Neuronal stem cell (in vitro differentiated cells): ENCODE measurements at regions not wholly inside any gene's neighbourhood (a gene's known extent, or its start where the extent isn't known, plus 50 kb on each side); places are given as distances from the start of the nearest gene placed in this dataset.
"Not testable (repeated sequence)": the region's sequence is repeated elsewhere in the genome, so short reads cannot be mapped to it uniquely, and the experiment has no call there.

Experiments used
- DNase-seq: peaks from one replicate; pipeline ENCODE4 v3.0.0-alpha.2; 2013; ENCODE audit warnings: low spot score
- H2AFZ ChIP-seq: one replicate; pipeline ENCODE4 v1.6.1; 2013; ENCODE audit warnings: mild to moderate bottlenecking, low read length, inconsistent platforms
- H2AK5ac ChIP-seq: 2 replicates; pipeline ENCODE4 v1.6.1; 2013; ENCODE audit warnings: low read depth, mild to moderate bottlenecking, inconsistent platforms, low read length, moderate library complexity, mixed read lengths
- H2BK120ac ChIP-seq: 2 replicates; pipeline ENCODE4 v1.6.1; 2013; ENCODE audit warnings: low read depth, mild to moderate bottlenecking, inconsistent platforms, low read length, moderate library complexity, mixed read lengths
- H2BK12ac ChIP-seq: one replicate; pipeline ENCODE4 v1.6.1; 2013; ENCODE audit warnings: low read length, inconsistent platforms
- H2BK15ac ChIP-seq: 2 replicates; pipeline ENCODE4 v1.6.1; 2013; ENCODE audit warnings: mild to moderate bottlenecking, low read length, inconsistent platforms, mixed read lengths
- H2BK5ac ChIP-seq: one replicate; pipeline ENCODE4 v1.6.1; 2013; ENCODE audit warnings: inconsistent platforms, mild to moderate bottlenecking, low read length, moderate library complexity
- H3K14ac ChIP-seq: one replicate; pipeline ENCODE4 v1.6.1; 2013; ENCODE audit warnings: low read length, inconsistent platforms
- H3K18ac ChIP-seq: 2 replicates; pipeline ENCODE4 v1.6.1; 2013; ENCODE audit warnings: low read length, inconsistent platforms
- H3K23ac ChIP-seq: 2 replicates; pipeline ENCODE4 v1.6.1; 2013; ENCODE audit warnings: low read depth, mild to moderate bottlenecking, mixed read lengths, low read length, inconsistent platforms; ENCODE audit not compliant: poor library complexity
- H3K27ac ChIP-seq: replicated peaks from 3 replicates; pipeline ENCODE4 v1.5.1; 2013; ENCODE audit warnings: low read length, inconsistent platforms
- H3K27me3 ChIP-seq, 3 experiments: 2 replicates each; pipeline ENCODE4 v1.6.1; 2013; ENCODE audit warnings: low read length in 3 of 3, mild to moderate bottlenecking in 2 of 3, inconsistent platforms in 1 of 3, low read depth in 1 of 3, mixed read lengths in 1 of 3, moderate library complexity in 1 of 3; ENCODE audit not compliant: control insufficient read depth in 3 of 3, insufficient read depth in 3 of 3
- H3K36me3 ChIP-seq, 2 donors: replicated peaks in 1 of 2; 2 replicates each; pipeline ENCODE4 v1.6.1; 2013; ENCODE audit warnings: low read length in 2 of 2; ENCODE audit not compliant: control insufficient read depth in 2 of 2, insufficient read depth in 2 of 2
- H3K4ac ChIP-seq: 2 replicates; pipeline ENCODE4 v1.6.1; 2013; ENCODE audit warnings: inconsistent platforms, mild to moderate bottlenecking, low read length, moderate library complexity
- H3K4me1 ChIP-seq, 2 donors: 1 replicate in 1 of 2; 2 replicates in 1 of 2; pipeline ENCODE4 v1.6.1; 2013; ENCODE audit warnings: low read length in 2 of 2, low read depth in 1 of 2; ENCODE audit not compliant: control insufficient read depth in 2 of 2, insufficient read depth in 1 of 2
- H3K4me2 ChIP-seq: one replicate; pipeline ENCODE4 v1.6.1; 2013; ENCODE audit warnings: mild to moderate bottlenecking, low read length, inconsistent platforms; ENCODE audit not compliant: insufficient read depth, poor library complexity, severe bottlenecking
- H3K4me3 ChIP-seq, 2 donors: 2 replicates each; pipeline ENCODE4 v1.5.1; 2013; ENCODE audit warnings: low read length in 2 of 2, mild to moderate bottlenecking in 2 of 2, inconsistent platforms in 1 of 2, moderate library complexity in 1 of 2
- H3K79me1 ChIP-seq: one replicate; pipeline ENCODE4 v1.6.1; 2013; ENCODE audit warnings: low read depth, mild to moderate bottlenecking, inconsistent platforms, low read length, moderate library complexity
- H3K9ac ChIP-seq: one replicate; pipeline ENCODE4 v1.6.1; 2013; ENCODE audit warnings: mild to moderate bottlenecking, low read depth, low read length, inconsistent platforms; ENCODE audit not compliant: poor library complexity
- H3K9me3 ChIP-seq, 2 donors: replicated peaks in 1 of 2; 2 replicates each; pipeline versions ENCODE3 to v1.6.1; 2013; ENCODE audit warnings: low read length in 2 of 2, mild to moderate bottlenecking in 2 of 2, inconsistent platforms in 1 of 2, low read depth in 1 of 2, mixed read lengths in 1 of 2, moderate library complexity in 1 of 2; ENCODE audit not compliant: control insufficient read depth in 2 of 2, insufficient read depth in 1 of 2
- H4K8ac ChIP-seq: one replicate; pipeline ENCODE4 v1.6.1; 2013; ENCODE audit warnings: low read depth, mild to moderate bottlenecking, inconsistent platforms, low read length, moderate library complexity
- H4K91ac ChIP-seq: one replicate; pipeline ENCODE4 v1.6.1; 2013; ENCODE audit warnings: low read length, low read depth, mild to moderate bottlenecking, inconsistent platforms; ENCODE audit not compliant: poor library complexity
- WGBS, 2 donors: extraction: QIAGEN DNeasy Blood & Tissue Kit; methylation state at CpG; one replicate each; pipeline ENCODE4 v1.1.7; 2013; ENCODE audit warnings: missing lambda C conversion rate in 2 of 2, mixed read lengths in 1 of 2; ENCODE audit not compliant: insufficient read length in 2 of 2, insufficient replicate concordance in 1 of 2; ENCODE audit errors: extremely low coverage in 2 of 2; 5-methylcytosine and 5-hydroxymethylcytosine counted together

GRCh38 chr6:84868149-84868548, 103.8 kb upstream of the TBX18 start:
- Histone ChIP-seq H2BK15ac (no peak overlapping the region), H2BK5ac (no peak overlapping the region), H2AFZ (no peak overlapping the region), H3K27me3 (no peaks in the 10 kb centered on the region), H2BK120ac (no peak overlapping the region), H4K8ac (no peak overlapping the region), H3K18ac (no peak overlapping the region), H3K79me1 (no peaks in the 10 kb centered on the region), H3K4me2 (no peak overlapping the region), H3K4me1 (peaks cover 0 to 1% of the 10 kb centered on the region in 2 donors), H2AK5ac (no peak overlapping the region), H3K14ac (no peak overlapping the region), H2BK12ac (no peak overlapping the region), H3K4ac (no peak overlapping the region), H3K9ac (no peak overlapping the region), H3K23ac (no peak overlapping the region), H3K9me3 (no peaks in the 10 kb centered on the region), H4K91ac (no peak overlapping the region), H3K4me3 (no peak overlapping the region), H3K27ac (no peak overlapping the region), H3K36me3 (no peaks in the 10 kb centered on the region)
- DNase-seq = no peak

- no peak overlapping the region for H3K4me3 ChIP-seq
- no peak overlapping the region for H3K27ac ChIP-seq
- H2BK15ac ChIP-seq = no peak overlapping the region
- H2BK120ac ChIP-seq = no peak overlapping the region
- H2AFZ ChIP-seq = no peak overlapping the region
- no peak overlapping the region for H2AK5ac ChIP-seq
- H3K27me3 ChIP-seq = no peaks in the 10 kb centered on the region
- no peaks in the 10 kb centered on the region for H3K36me3 ChIP-seq
- H3K4me1 ChIP-seq = peaks cover 0 to 1% of the 10 kb centered on the region in 2 donors
- H3K4me2 ChIP-seq = no peak overlapping the region
- no peaks in the 10 kb centered on the region for H3K9me3 ChIP-seq
- H3K18ac ChIP-seq = no peak overlapping the region
- no peak overlapping the region for H3K23ac ChIP-seq
- no peak overlapping the region for H3K4ac ChIP-seq
- H3K14ac ChIP-seq = no peak overlapping the region
- no peak for DNase-seq
- H2BK5ac ChIP-seq = no peak overlapping the region
- H3K9ac ChIP-seq = no peak overlapping the region
- H3K79me1 ChIP-seq = no peaks in the 10 kb centered on the region
- no peak overlapping the region for H4K8ac ChIP-seq
- no peak overlapping the region for H4K91ac ChIP-seq
- H2BK12ac ChIP-seq = no peak overlapping the region
- no CpG with 5 or more reads among the region's 2 CpGs for WGBS, 2 donors
Measured at GRCh38 chr6:84867521-84867920, 103.1 kb upstream of the TBX18 start.

GRCh38 chr6:84866715-84867114, 102.3 kb upstream of the TBX18 start:
- H2AK5ac ChIP-seq = no peak overlapping the region
- no peak overlapping the region for H3K14ac ChIP-seq
- no peak overlapping the region for H2BK12ac ChIP-seq
- no CpG with 5 or more reads among the region's 1 CpG for WGBS, 2 donors
- no peak overlapping the region for H3K4me3 ChIP-seq
- no peak overlapping the region for H3K18ac ChIP-seq
- no peak overlapping the region for H3K4me2 ChIP-seq
- no peak overlapping the region for H2BK5ac ChIP-seq
- no peak overlapping the region for H4K8ac ChIP-seq
- no peak overlapping the region for H2AFZ ChIP-seq
- H4K91ac ChIP-seq = no peak overlapping the region
- no peaks in the 10 kb centered on the region for H3K4me1 ChIP-seq
- H3K9me3 ChIP-seq = no peaks in the 10 kb centered on the region
- H3K27ac ChIP-seq = no peak overlapping the region
- no peak overlapping the region for H3K4ac ChIP-seq
- H2BK15ac ChIP-seq = no peak overlapping the region
- H3K23ac ChIP-seq = no peak overlapping the region
- no peak overlapping the region for H3K9ac ChIP-seq
- H3K36me3 ChIP-seq = no peaks in the 10 kb centered on the region
- no peak overlapping the region for H2BK120ac ChIP-seq
- H3K27me3 ChIP-seq = no peaks in the 10 kb centered on the region
- no peaks in the 10 kb centered on the region for H3K79me1 ChIP-seq
- DNase-seq = no peak

GRCh38 chr6:84865372-84865771, 101.0 kb upstream of the TBX18 start:
- not testable (repeated sequence) for H4K91ac ChIP-seq, H3K79me1 ChIP-seq, H3K9me3 ChIP-seq, H2BK15ac ChIP-seq, H2AFZ ChIP-seq, H3K18ac ChIP-seq, H3K23ac ChIP-seq, H3K4ac ChIP-seq, H3K4me1 ChIP-seq, H3K27me3 ChIP-seq, DNase-seq, H4K8ac ChIP-seq, H3K14ac ChIP-seq, H2BK120ac ChIP-seq, H3K4me2 ChIP-seq, H2BK12ac ChIP-seq, H2AK5ac ChIP-seq, H3K9ac ChIP-seq, H3K4me3 ChIP-seq, H3K27ac ChIP-seq, H3K36me3 ChIP-seq, H2BK5ac ChIP-seq
- WGBS, 2 donors = no CpG with 5 or more reads among the region's 1 CpG
